ENCODE measurements at regions not wholly inside any gene's neighbourhood (a gene's known extent, or its start where the extent isn't known, plus 50 kb on each side); places are given as distances from the start of the nearest gene placed in this dataset.

DNA sequence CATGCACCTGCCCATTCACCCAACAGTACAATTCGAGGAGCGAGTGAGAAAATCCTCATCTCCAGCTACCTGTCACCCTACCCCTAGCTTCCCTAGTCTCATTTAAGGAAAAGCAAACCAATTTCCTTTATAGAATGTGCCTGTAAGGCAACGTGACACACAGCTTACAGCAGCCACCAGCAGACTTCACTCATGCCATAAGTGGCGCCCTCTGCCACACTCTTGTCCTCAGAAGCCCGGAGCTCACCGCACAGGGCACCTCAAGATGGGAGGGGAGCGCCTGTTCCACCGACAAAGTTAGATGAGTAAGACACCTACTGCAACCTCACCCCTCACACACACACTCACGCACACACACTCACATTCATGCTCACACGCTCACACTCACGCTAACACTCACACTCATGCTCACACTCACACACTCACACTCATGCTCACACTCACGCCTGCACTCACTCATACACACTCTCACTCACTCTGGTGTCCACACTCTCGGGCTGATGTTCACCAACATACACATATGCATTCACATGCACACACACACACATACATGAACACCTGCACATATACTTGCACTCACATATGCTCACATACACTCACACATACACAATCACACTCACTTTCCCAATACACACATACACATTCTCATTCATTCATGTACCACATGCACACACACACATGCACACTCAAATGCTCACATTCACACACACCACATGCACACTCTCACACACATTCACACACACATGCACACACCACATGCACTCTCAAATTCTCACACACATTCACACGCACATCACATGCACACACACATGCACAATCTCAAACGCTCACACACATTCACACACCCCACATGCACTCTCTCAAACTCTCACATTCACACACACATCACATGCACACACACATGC lies 170.7 kb downstream of the PSMG1 start:
- no peak for DNase-seq
- CTCF ChIA-PET: no interaction called here
- H3K9me2 ChIP-seq (ENCODE audit: insufficient read depth): no peaks in the 10 kb centered on the region
- no peak overlapping the region for H3K27ac ChIP-seq
- H3K4me2 ChIP-seq: no peak overlapping the region
- no peak overlapping the region for H2AFZ ChIP-seq
- H3K4me3 ChIP-seq: no peak overlapping the region
- no peaks in the 10 kb centered on the region for H3K79me2 ChIP-seq (ENCODE audit: low read depth)
- no TSS peak for BruUV-seq (replicated peaks)
- no peaks in the 10 kb centered on the region for H3K9me3 ChIP-seq (ENCODE audit: insufficient read depth, low read depth)
- intact Hi-C loops (cut with micrococcal nuclease; ENCODE audit: unreplicated experiment): no loop called here
- no peaks in the 10 kb centered on the region for H4K20me1 ChIP-seq (ENCODE audit: insufficient read depth)
- TF ChIP-seq, protein P1, sequence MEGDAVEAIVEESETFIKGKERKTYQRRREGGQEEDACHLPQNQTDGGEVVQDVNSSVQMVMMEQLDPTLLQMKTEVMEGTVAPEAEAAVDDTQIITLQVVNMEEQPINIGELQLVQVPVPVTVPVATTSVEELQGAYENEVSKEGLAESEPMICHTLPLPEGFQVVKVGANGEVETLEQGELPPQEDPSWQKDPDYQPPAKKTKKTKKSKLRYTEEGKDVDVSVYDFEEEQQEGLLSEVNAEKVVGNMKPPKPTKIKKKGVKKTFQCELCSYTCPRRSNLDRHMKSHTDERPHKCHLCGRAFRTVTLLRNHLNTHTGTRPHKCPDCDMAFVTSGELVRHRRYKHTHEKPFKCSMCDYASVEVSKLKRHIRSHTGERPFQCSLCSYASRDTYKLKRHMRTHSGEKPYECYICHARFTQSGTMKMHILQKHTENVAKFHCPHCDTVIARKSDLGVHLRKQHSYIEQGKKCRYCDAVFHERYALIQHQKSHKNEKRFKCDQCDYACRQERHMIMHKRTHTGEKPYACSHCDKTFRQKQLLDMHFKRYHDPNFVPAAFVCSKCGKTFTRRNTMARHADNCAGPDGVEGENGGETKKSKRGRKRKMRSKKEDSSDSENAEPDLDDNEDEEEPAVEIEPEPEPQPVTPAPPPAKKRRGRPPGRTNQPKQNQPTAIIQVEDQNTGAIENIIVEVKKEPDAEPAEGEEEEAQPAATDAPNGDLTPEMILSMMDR (conservative IDR thresholded peaks at IDR 0.05): no peak
- no peak for TF ChIP-seq EZH2 (IDR thresholded peaks at IDR 0.05; ENCODE audit: low read depth)
- H3K4me1 ChIP-seq (replicated peaks; ENCODE audit: insufficient read depth): peaks cover 13% of the 10 kb centered on the region
- H3K27me3 ChIP-seq (ENCODE audit: insufficient read depth, low read depth): no peaks in the 10 kb centered on the region
- POLR2A ChIA-PET (ENCODE audit: unreplicated experiment): no interaction called here
- peaks cover 17% of the 10 kb centered on the region; the same call in 1 of the 2 replicates for H3F3A ChIP-seq (ENCODE audit: insufficient read depth, low read depth)
- no peaks in the 10 kb centered on the region for H3K36me3 ChIP-seq (ENCODE audit: low read depth)

DNA sequence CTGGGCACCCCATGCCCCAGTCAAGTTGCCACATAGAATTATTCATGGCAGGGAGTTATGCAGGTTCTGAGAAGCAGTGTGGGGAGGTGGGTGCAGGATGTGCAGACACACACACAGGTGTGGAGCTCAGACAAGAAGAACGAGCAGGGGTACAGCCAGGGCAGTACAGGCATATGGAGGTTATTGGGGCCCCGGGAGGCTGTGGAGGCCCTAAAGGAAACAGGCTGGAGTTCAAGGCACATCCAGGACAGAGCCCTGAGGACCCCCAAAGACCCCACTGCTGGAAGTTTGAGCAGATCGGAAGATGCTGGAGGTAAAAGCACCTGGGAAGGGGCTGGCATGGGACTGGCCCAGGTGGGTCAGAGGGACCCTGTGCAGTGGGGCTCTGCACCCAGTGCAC lies 171.3 kb downstream of the PSMG1 start:
- H3K27me3 ChIP-seq (ENCODE audit: insufficient read depth, low read depth): no peaks in the 10 kb centered on the region
- no peak overlapping the region for H3K27ac ChIP-seq
- no peaks in the 10 kb centered on the region for H3K9me3 ChIP-seq (ENCODE audit: insufficient read depth, low read depth)
- H4K20me1 ChIP-seq (ENCODE audit: insufficient read depth): no peaks in the 10 kb centered on the region
- H2AFZ ChIP-seq: no peak overlapping the region
- POLR2A ChIA-PET (ENCODE audit: unreplicated experiment): no interaction called here
- H3K9me2 ChIP-seq (ENCODE audit: insufficient read depth): no peaks in the 10 kb centered on the region
- intact Hi-C loops (cut with micrococcal nuclease; ENCODE audit: unreplicated experiment): no loop called here
- no peak overlapping the region for H3K4me2 ChIP-seq
- CTCF ChIA-PET: no interaction called here
- H3K4me3 ChIP-seq: no peak overlapping the region
- H3F3A ChIP-seq (ENCODE audit: insufficient read depth, low read depth): peaks cover 24% of the 10 kb centered on the region; the same call in 1 of the 2 replicates
- no peaks in the 10 kb centered on the region for H3K79me2 ChIP-seq (ENCODE audit: low read depth)
- no peak for DNase-seq
- TF ChIP-seq, protein P1 (conservative IDR thresholded peaks at IDR 0.05): no peak
- TF ChIP-seq EZH2 (IDR thresholded peaks at IDR 0.05; ENCODE audit: low read depth): no peak
- no peaks in the 10 kb centered on the region for H3K36me3 ChIP-seq (ENCODE audit: low read depth)
- peaks cover 18% of the 10 kb centered on the region for H3K4me1 ChIP-seq (replicated peaks; ENCODE audit: insufficient read depth)
- BruUV-seq (replicated peaks): no TSS peak

DNA sequence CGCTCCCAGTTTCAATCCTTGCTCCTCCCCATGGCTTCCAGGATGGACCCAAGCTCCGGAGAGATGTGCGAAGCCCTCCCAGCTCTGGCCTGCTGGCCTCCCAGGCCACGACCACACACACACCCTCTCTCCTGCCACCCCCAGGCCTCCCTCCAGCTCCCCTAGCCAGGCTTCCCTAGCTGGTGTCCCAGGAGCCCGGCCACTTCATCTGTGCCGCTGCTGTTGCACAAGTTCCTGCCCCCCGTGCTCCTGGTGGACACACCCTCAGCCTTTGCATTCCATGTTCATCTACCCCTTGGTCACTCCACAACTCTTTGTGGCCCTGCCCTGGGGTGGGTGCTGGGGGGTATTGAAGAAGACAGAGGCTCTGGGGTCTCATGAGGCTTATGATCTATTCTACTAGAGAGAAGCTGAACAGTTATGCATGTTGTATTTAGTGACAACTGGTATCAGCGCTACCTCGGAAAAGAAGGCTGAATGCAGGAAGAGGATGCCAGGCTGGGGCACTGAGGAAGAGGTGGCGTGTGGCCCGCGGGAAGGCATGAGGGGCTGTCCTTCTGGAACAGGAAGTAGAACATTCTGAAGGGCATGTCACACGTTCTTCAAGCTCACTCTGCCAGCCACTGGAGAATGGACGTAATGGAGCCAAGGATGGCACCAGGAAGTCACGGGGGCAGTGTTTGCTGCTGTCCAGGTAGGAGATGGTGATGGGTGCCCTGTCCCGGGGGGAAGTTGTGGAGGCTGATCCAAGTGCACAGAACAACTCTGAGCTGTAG lies 172.4 kb downstream of the PSMG1 start:
- Histone ChIP-seq H3K27me3 (ENCODE audit: insufficient read depth, low read depth) (no peaks in the 10 kb centered on the region), H3K4me2 (no peak overlapping the region), H3F3A (ENCODE audit: insufficient read depth, low read depth) (peaks cover 24% of the 10 kb centered on the region; the same call in 1 of the 2 replicates), H3K9me3 (ENCODE audit: insufficient read depth, low read depth) (no peaks in the 10 kb centered on the region), H2AFZ (no peak overlapping the region), H3K27ac (no peak overlapping the region), H3K4me3 (no peak overlapping the region), H3K4me1 (replicated peaks; ENCODE audit: insufficient read depth) (peaks cover 21% of the 10 kb centered on the region), H4K20me1 (ENCODE audit: insufficient read depth) (no peaks in the 10 kb centered on the region), H3K9me2 (ENCODE audit: insufficient read depth) (no peaks in the 10 kb centered on the region), H3K79me2 (ENCODE audit: low read depth) (no peaks in the 10 kb centered on the region), H3K36me3 (ENCODE audit: low read depth) (no peaks in the 10 kb centered on the region)
- no TSS peak for BruUV-seq (replicated peaks)
- POLR2A ChIA-PET (ENCODE audit: unreplicated experiment): no interaction called here
- TF ChIP-seq, protein P1 (conservative IDR thresholded peaks at IDR 0.05): no peak
- TF ChIP-seq EZH2 (IDR thresholded peaks at IDR 0.05; ENCODE audit: low read depth): no peak
- CTCF ChIA-PET: no interaction called here
- DNase-seq: no peak
- intact Hi-C loops (cut with micrococcal nuclease; ENCODE audit: unreplicated experiment): no loop called here

Data from PC-9 (cell line).